ENCODE measurements at regions not wholly inside any gene's neighbourhood (a gene's known extent, or its start where the extent isn't known, plus 50 kb on each side); places are given as distances from the start of the nearest gene placed in this dataset.

- Histone ChIP-seq H3K27ac (no peak overlapping the region), H3K4me3 (no peak overlapping the region)
- DNase-seq (ENCODE audit: low spot score) = no peak
- TF ChIP-seq, protein P1, sequence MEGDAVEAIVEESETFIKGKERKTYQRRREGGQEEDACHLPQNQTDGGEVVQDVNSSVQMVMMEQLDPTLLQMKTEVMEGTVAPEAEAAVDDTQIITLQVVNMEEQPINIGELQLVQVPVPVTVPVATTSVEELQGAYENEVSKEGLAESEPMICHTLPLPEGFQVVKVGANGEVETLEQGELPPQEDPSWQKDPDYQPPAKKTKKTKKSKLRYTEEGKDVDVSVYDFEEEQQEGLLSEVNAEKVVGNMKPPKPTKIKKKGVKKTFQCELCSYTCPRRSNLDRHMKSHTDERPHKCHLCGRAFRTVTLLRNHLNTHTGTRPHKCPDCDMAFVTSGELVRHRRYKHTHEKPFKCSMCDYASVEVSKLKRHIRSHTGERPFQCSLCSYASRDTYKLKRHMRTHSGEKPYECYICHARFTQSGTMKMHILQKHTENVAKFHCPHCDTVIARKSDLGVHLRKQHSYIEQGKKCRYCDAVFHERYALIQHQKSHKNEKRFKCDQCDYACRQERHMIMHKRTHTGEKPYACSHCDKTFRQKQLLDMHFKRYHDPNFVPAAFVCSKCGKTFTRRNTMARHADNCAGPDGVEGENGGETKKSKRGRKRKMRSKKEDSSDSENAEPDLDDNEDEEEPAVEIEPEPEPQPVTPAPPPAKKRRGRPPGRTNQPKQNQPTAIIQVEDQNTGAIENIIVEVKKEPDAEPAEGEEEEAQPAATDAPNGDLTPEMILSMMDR (IDR thresholded peaks at IDR 0.05) = no peak
Observed at GRCh38 chr7:55644567-55644966, 72.3 kb upstream of the VOPP1 start.

DNA sequence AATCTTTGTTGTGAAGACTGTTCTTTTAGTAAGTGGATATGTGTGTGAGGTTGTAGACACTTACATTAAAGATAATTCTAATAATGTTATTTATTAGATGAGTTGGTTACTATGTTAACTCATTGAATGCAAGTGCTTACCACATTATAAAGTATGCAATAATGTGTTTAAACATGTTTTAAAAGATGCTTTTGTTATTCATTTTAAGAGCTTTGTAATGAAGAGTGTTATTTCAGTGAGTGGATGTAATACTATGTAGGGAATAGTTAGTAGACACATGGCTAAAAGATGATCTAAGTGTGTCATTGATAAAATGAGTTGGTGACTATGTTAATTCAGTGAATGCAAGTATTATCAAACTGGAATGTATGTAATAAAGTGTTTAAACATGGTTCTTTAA, 70.0 kb upstream of the VOPP1 start:
- TF ChIP-seq, protein P1 (IDR thresholded peaks at IDR 0.05) = no peak
- no peak overlapping the region for H3K27ac ChIP-seq
- DNase-seq (ENCODE audit: low spot score) = no peak

GRCh38 chr7:55641811-55642210, 69.5 kb upstream of the VOPP1 start:
- no peak for DNase-seq (ENCODE audit: low spot score)
- TF ChIP-seq, protein P1 (IDR thresholded peaks at IDR 0.05) = no peak
- no peak overlapping the region for H3K27ac ChIP-seq
- H3K4me3 ChIP-seq = no peak overlapping the region

More for the DNA sequence above, 70.0 kb upstream of the VOPP1 start:
- H3K4me3 ChIP-seq = no peak overlapping the region

GRCh38 chr7:55641273-55641691, 69.0 kb upstream of the VOPP1 start:
- DNase-seq (ENCODE audit: low spot score) = no peak
- no peak overlapping the region for H3K27ac ChIP-seq

DNA sequence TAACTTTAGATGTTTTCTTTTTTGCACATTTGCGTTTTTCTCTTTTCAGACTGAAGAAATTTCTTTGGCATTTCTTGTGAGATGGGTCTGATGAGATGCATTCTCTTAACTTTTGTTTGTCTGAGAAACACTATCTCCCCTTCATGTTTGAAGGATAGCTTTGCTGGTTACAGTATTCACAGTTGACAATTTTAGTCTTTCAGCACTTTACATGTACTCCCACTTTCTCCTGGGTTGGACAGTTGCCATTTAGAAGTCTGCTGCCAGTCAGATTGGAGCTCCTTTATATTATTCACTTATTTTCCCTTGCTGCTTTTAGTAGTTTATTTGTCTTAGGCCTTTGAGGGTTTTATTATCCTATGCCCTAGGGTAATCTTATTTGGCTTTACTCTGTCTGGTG, 67.3 kb upstream of the VOPP1 start:
- no peak overlapping the region for H3K27ac ChIP-seq
- no peak for DNase-seq (ENCODE audit: low spot score)
- TF ChIP-seq, protein P1 (IDR thresholded peaks at IDR 0.05) = no peak
- H3K4me3 ChIP-seq = no peak overlapping the region

More at GRCh38 chr7:55641273-55641691, 69.0 kb upstream of the VOPP1 start:
- H3K4me3 ChIP-seq = no peak overlapping the region
- TF ChIP-seq, protein P1 (IDR thresholded peaks at IDR 0.05) = peak; percentile 29

GRCh38 chr7:55629051-55629677, 56.9 kb upstream of the VOPP1 start:
- Histone ChIP-seq H3K27ac (no peak overlapping the region), H3K4me3 (no peak overlapping the region)
- TF ChIP-seq, protein P1 (IDR thresholded peaks at IDR 0.05) = no peak
- DNase-seq (ENCODE audit: low spot score) = no peak

DNA sequence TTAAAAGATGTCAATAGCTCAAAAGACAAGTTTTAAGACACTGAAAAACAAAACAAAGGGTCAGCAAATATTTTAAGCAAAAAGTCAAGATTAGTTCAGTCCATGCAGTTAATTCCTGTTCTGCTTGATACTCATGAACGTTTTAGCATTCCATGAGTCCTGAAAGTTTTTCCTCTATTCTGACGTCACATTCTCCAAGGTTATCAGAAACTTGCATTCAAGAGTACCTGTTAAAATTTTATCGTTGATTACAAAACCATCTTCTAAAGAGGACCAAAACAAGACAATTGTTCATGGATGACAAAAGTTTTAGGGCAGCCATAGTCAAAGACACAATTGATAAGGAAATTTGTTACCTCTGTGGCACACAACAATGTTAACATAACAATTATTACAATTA, 52.5 kb upstream of the VOPP1 start:
- no peak overlapping the region for H3K27ac ChIP-seq
- H3K4me3 ChIP-seq = no peak overlapping the region
- no peak for DNase-seq (ENCODE audit: low spot score)
- TF ChIP-seq, protein P1 (IDR thresholded peaks at IDR 0.05) = no peak
